NCI-H345 treated with DMSO at 0.1 percent for 48 hours (cell line): ENCODE measurements at regions not wholly inside any gene's neighbourhood (a gene's known extent, or its start where the extent isn't known, plus 50 kb on each side); places are given as distances from the start of the nearest gene placed in this dataset.
A peak's percentile ranks its signal among the peaks of the same experiment; 100 is the strongest.
"Not testable (repeated sequence)": the region's sequence is repeated elsewhere in the genome, so short reads cannot be mapped to it uniquely, and the experiment has no call there.

Experiments
- DNase-seq: peaks from one replicate; lab custom pipeline; 2025; ENCODE audit not compliant: unreplicated experiment; lab: John Stamatoyannopoulos, UW

GRCh38 chr1:234849832-234850231, 239.9 kb upstream of the IRF2BP2 start:
- no peak for DNase-seq

DNA sequence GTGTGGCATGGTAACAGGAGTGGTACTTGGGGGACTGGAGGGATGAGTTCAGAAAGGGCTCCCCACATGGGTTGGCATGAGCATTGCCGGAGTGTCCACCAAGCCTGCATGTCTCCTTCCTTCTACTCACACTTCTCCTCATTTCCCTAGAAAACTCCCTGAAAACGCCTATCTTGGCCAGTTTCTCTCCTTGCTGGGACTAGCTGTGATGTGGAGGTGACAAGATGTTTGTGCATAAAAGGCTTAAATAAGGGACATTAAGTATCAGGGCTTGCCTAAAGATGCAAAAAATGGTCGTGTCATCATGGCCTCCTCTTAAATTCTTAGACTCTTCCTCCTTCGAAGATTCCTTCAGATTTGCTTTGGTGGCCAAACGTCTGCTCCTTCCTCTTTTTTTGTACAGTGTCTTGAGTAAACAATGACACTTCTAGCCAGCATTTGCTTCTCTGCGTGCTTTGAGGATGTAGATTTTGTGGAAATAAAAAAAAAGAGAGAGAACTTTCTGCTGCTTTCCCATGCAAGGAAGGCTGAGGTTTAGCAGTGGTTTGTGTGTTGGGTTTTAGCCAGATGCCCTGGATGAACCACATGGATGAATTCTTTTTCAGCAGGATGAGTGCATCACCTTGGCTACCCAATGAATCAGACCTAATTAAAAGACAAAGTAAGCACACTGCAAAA, 239.1 kb upstream of the IRF2BP2 start:
- DNase-seq, result no peak

DNA sequence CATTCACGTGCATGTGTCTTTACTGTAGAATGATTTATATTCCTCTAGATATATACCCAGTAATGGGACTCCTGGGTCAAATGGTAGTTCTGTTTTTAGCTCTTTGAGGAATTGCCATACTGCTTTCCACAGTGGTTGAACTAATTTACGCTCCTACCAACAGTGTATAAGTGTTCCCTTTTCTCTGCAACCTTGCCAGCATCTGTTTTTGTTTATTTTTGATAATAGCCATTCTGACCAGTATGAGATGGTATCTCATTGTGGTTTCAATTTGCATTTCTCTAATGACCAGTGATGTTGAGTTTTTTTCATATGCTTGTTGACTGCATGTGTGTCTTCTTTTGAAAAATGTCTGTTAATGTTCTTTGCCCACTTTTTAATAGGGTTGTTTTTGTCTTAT, 236.8 kb upstream of the IRF2BP2 start:
- DNase-seq, result not testable (repeated sequence)

- DNase-seq, result no peak
These were observed 235.9 kb upstream of the IRF2BP2 start for GRCh38 chr1:234845836-234846235.

DNA sequence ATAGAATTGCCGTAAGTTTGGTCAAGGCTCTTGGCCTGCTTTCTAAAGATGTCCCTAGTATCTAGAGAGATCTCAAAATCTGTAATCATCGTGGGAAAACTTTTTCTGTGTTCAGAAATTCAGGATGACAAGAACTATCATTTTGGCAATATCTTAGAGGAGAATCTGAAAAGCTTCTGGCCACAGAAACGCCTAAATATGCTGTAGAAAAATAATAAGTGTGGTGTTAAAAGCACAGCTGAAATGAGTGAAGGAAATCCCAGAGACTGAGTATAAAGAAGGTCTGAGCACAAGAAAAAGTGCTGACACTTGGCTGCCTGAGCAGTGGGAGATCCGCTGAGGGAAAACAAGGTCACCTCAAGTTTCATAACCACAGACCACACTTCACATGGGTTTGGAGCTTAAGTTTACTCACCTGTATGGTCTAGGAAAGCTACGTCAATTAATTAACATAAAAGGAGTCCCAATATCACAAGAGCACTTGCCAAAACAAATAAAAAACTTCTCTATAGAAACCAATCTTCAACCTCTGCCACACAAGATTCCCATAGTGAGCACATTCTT, 235.2 kb upstream of the IRF2BP2 start:
- no peak for DNase-seq

DNA sequence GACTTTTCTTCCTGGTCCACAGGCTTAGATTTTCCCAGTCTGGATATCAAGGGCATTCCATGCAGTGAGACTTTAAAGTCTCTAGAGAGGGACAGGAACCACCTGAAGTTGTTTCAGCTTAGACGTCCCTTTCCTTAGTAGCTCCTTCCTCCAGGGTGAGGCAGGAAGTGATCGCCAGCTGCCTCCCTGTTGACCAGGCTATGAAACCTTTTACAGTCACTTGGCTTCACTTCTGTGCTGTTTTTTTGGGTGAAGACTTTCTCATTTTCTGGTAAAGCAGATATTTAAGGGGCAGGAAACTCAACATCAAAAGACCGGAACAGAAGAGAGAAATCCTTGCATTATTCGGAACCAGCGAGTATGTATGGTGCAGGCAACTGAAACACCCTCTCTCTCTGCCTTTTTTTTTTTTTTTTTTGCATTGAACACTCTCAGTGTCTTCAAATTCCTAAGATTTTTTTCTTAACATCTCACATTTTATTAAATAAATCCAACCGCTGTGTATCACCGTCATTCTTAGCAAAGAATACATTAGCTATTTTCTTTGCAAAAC, 234.6 kb upstream of the IRF2BP2 start:
- no peak for DNase-seq

- DNase-seq, result no peak
These were observed 234.0 kb upstream of the IRF2BP2 start for GRCh38 chr1:234843946-234844345.

DNA sequence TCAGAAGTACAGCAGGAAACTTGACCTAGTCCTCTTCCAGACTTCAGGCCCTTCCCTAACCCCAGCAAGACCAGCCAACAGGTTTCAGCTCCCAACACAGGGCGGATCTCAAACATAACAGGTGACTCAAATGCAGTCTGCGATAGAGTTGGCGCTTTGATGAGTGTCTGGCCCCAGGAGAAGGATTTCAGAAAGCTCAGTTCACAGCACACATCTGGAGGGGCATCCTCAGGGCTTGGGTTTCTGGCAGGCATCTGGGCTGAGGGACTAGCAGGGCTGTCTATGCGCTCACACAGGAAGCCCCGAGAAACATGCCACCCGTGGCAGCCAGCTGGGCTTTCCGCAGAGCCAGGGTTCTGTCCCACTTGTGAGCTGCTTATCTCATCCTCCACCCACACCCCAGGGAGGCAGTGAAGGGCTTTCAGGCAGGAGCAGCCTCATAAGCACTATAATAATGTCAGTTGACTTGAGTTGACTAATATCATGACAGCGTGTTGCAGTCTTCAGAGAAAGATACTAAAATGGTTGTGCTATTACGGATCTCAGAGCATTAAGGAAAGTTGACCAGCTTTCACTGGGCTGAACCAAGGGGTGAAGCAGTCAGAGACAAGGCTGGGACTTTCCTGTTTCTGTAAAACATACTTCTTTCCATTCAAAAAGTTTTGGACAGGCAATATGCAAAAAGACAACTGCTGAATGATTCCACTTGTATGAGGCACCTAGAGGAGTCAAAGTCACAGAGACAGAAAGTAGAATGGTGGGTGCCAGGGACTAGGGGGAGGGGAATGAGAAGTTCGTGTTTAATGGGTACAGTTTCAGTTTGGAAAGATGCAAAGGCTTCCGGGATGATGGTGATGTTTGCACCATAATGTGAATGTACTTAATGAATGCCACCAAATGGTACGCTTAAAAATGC, 233.0 kb upstream of the IRF2BP2 start:
- peak; percentile 8 for DNase-seq

DNA sequence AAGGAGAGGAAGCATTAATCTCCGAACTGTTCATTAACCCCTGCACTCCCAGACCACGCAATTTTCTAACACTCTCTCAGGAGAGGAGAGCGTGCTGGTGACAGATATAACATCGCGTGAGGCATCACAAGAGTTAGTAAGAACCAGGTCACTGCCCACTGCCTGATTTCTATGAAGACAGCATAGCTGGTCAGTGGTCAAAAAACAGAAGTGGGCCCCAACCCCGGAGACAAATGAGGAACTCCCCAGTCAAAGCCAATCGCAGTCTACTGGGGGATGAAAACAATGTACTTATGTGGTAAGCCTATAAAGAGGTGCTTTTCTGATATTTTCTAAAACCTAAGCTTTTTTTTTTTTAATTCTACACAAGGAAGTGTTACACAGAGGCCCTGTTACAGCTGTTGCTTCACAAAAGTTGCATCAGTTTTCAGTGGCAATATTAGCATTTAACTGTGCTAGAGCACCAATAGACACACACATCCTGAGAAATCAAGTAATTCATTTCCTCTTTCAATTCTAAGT, 231.8 kb upstream of the IRF2BP2 start:
- DNase-seq, result no peak

DNA sequence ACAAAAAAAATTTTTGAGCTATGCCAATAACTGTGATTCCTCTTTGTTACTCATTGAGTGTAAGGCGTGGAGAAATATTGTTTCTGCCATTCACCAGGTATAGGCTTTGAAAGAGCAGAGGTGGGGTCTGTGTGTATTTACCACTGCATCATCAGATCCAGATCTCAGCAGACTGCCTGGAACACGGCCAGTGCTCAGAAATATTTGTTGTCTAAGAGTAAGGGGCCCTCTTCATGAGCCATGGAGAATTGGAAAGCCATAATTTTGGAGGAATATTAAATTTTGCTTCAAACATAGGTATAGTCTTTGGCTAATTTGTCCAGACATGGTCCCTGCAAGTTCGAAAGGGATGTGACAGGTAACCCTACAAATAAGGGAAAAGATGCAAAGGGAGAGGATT, 231.3 kb upstream of the IRF2BP2 start:
- no peak for DNase-seq

GRCh38 chr1:234840843-234841242, 230.9 kb upstream of the IRF2BP2 start:
- DNase-seq, result no peak

GRCh38 chr1:234840253-234840652, 230.3 kb upstream of the IRF2BP2 start:
- DNase-seq, result peak; percentile 39

GRCh38 chr1:234839663-234840062, 229.7 kb upstream of the IRF2BP2 start:
- DNase-seq, result no peak

DNA sequence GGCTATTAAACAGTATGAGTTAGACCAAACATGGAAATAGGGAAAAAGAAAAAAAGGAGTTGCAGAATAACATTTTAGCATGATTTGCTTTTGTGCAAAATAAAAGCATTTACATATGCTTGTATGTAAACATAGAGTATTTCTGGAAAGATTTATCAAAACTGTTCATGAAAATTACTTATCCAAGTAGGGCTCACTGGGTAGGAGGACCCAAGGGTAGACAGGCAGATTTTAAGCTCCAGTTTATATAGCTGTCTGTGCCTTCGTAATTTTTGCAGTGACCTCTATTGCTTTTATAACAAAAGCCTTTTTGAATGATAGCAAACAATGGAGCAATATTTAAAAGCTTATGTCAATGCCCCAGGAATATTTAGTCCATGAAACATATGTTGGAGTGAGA, 228.8 kb upstream of the IRF2BP2 start:
- no peak for DNase-seq

DNA sequence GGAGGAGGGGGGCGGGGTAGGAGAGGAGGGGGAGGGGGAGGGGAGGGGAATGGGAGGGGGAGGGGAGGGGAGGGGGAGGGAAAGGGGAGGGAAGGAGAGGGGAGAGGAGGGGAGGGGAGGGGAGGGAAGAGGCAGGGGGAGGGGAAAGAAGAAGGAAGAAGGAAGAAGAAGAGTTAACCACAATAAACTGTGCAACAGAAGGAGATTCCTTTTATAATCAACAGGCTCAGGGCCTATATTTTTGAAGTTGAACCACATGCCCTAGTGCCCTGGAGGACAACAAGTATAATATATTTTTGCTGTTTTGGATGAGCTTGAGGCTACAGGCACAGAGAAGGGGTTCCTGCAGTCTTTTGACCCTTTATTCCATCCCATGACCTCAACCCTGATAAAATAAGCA, 228.2 kb upstream of the IRF2BP2 start:
- no peak for DNase-seq

- no peak for DNase-seq
These were observed 227.7 kb upstream of the IRF2BP2 start for GRCh38 chr1:234837713-234838112.

GRCh38 chr1:234836776-234837357, 226.9 kb upstream of the IRF2BP2 start:
- DNase-seq, result no peak

DNA sequence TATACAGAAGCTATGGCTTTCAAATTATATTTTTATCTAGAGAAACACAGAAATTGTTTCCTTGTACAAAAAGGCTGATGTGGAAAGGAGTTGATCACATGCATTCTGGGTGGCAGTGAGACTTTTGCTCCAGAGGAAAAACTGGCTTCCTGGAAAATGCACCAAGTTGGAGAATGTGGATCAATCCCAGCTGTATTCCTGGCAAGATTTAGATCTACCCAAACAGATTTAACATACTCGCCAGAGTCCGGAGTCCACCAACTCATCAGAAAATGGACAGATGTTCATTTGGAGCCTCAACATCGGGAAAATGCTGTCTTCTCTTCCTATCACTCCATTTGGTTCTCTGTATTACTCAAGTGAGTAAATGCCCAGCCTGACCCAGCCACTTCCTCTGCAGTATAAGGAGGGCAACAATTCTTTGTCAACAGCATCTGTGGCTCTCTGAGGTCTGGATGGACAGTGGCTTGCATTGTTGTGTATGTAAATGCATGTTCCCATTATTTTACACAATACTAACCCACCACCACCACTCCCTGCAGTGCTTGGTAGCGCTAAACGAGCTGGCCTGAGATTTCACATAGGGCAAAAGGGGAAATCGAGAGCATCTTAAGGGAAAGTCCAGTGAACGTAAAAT, 226.2 kb upstream of the IRF2BP2 start:
- DNase-seq, result no peak

- no peak for DNase-seq
These were observed 225.3 kb upstream of the IRF2BP2 start for GRCh38 chr1:234835239-234835638.

- no peak for DNase-seq
These were observed 223.7 kb upstream of the IRF2BP2 start for GRCh38 chr1:234833646-234834045.

DNA sequence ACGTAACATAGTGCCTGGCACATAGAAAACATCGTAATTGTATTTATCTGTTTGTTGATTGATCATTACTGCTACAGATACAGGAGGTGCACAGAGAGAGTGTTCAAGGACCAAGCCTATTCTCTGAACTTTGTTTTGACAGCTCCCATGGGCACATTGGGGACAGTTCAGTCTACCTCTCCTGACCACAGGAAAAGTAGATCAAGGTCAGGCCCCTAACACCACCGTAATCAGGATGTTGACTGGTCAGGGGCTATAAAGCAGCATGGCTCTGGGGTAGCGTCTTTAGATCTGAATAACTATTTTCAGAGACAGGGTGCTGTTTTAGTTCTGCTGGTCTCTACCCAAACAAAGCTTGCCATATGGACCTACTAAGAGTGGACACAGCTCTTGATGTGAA, 223.1 kb upstream of the IRF2BP2 start:
- DNase-seq, result no peak
